GM19023 (cell line): ENCODE measurements at regions not wholly inside any gene's neighbourhood (a gene's known extent, or its start where the extent isn't known, plus 50 kb on each side); places are given as distances from the start of the nearest gene placed in this dataset.
"Not testable (repeated sequence)": the region's sequence is repeated elsewhere in the genome, so short reads cannot be mapped to it uniquely, and the experiment has no call there.

ENCODE experiments used
- ATAC-seq: cut with Tn5 transposase; IDR thresholded peaks from one replicate; pipeline ENCODE4 v1.9.1; 2021; ENCODE audit warnings: mild to moderate bottlenecking, moderate library complexity; ENCODE audit not compliant: unreplicated experiment

DNA sequence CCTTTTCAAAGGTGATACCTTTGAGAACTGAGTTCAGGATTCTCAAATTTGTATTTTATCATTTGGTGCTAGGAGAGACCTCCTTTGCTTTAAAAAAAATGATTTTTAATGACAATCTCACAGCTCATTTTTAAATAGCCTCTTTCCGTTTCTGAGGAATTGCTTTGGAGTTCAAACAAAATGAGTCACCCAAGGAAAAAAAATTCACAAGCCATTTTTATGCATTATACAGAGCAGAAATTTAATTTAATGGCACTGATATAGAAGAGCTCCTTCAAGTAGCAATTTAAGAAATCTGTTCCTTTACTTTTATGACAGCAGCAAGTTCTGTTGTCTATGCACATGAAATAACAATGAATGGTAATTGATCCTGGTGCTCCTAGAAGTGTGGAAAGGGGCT is 337.9 kb upstream of the KCNMB2 start:
- no peak for ATAC-seq

DNA sequence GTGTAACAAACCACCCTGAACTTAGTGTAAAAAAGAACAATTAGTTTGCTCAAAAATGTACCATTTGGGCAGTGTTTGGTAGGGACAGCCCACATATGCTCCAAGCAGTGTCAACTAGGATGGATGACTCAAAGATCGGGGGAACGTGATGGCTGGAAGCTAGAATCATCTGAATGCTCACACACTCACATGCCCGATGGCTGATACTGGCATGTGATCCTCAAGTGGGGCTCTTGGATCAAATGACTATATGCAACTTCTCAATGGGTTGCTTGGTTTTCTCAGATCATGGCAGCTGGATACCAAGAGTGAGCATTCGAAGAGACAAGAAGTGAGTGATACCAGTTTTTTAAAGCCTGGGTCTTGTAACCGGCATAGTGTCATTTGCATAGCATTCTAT is 335.9 kb upstream of the KCNMB2 start:
- no peak for ATAC-seq

DNA sequence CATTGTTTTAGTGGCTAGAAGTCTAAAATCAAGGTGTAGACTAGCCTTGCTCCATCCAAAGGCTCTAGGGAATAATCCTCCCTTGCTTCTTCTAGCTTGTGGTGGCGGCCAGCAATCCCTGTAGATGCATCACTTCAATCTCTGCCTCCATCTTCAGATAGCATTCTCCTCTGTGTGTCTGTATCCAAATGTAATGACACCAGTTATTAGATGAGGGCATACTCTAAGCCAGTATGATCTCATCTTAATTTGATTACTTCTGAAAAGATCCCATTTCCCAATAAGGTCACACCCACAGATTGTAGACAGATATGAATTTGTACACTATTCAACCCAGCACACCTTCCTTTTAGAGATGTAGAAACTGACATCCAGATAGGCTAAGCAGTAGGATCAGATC is 334.5 kb upstream of the KCNMB2 start:
- no peak for ATAC-seq

DNA sequence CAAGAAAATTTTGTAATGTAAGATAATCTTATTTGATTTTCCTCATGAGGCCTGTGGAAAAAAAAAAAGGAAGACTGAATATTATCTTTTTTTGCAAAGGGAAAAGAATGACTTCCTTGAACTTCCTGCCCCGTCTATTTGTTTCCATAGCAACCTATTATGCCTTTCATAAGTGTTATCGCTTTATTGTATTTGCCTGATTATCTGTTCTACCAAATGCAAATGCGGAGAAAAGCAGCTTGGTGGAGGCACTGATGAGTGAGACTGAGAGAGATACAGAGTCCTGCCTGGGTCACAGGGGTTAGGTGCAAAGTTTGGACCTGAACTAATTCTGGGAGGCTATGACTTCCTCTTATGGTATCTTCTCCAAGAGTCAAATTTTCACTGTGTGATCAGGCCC is 334.0 kb upstream of the KCNMB2 start:
- ATAC-seq, result no peak

- no peak for ATAC-seq
Measured at GRCh38 chr3:178203165-178203564, 333.1 kb upstream of the KCNMB2 start.

- ATAC-seq, result no peak
Measured at GRCh38 chr3:178203650-178204049, 332.6 kb upstream of the KCNMB2 start.

DNA sequence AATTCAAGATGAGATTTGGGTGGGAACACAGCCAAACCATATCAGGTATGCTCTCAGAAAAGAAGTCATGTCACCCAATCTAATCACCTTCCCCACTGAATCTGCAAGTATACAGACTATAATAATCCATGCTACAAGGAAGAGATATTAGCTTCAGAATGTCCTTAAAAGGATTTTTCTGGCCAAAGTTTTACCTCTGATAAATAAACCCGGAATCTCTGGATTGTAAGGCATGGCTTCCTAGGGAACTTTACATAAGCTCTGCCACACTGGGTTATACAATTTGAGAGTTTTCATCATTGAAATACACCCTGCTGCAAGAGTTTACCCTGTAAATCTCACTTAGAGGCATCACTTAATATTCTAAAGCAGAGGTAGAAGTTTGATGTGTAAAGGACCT is 330.5 kb upstream of the KCNMB2 start:
- no peak for ATAC-seq

DNA sequence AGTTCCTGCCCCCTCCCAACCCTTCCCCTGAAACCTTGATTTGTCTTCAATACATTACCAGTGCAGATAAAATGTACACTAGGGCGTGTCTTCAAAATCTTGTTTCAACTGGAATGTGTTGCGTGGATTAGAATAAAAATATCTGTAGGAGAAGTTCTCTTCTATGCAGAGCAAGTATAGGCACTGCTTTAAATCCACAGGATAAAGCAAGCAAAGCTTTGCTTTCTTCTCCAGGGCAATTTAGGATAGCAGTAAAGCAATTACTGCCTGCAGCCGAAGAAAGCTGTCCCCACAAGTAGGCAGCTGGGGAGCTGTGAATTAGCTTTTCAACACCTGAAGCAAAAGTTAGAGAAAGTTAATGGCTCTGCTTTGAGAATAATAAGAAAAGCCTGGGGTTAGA is 329.7 kb upstream of the KCNMB2 start:
- no peak for ATAC-seq

DNA sequence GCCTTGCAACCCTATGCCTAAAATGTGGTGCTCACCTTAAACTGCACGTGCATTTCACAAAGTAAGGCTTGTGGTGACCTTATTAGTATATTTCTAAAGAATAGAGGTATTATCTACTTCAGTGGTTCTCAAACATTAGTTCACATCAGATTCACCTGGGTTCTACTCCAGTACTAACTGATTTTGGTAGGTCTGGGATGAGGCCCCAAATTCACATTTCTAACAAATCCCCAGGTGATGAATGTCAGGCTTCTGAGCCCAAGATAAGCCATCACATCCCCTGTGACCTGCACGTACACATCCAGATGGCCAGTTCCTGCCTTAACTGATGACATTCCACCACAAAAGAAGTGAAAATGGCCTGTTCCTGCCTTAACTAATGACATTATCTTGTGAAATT is 329.1 kb upstream of the KCNMB2 start:
- not testable (repeated sequence) for ATAC-seq

DNA sequence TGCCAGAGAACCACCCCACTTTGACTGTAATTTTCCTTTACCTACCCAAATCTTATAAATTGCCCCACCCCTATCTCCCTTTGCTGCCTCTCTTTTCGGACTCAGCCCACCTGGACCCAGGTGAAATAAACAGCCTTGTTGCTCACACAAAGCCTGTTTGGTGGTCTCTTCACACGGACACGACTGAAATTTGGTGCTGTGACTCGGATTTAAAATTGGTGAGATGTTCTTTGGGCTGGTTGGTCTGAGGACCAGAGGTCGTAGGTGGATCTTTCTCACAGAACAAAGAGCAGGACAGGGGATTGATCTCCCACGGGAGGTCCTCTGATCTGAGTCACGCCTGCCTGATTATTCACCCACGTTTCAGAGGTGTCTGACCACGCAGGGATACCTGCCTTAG is 328.6 kb upstream of the KCNMB2 start:
- not testable (repeated sequence) for ATAC-seq

DNA sequence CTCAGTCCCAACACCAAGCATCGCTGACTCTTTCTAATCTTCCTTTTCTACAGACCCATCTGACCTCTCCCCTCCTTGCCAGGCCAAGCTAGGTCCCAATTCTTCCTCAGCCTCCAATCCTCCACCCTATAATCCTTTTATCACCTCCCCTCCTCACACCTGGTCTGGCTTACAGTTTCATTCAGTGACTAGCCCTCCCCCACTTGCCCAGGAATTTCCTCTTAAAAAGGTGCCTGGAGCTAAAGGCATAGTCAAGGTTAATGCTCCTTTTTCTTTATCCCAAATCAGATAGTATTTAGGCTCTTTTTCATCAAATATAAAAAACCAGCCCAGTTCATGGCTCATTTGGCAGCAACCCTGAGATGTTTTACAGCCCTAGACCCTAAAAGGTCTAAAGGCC is 327.1 kb upstream of the KCNMB2 start:
- ATAC-seq, result not testable (repeated sequence)

GRCh38 chr3:178209618-178210017 is 326.6 kb upstream of the KCNMB2 start:
- ATAC-seq, result not testable (repeated sequence)

GRCh38 chr3:178211086-178211485 is 325.1 kb upstream of the KCNMB2 start:
- ATAC-seq, result not testable (repeated sequence)

DNA sequence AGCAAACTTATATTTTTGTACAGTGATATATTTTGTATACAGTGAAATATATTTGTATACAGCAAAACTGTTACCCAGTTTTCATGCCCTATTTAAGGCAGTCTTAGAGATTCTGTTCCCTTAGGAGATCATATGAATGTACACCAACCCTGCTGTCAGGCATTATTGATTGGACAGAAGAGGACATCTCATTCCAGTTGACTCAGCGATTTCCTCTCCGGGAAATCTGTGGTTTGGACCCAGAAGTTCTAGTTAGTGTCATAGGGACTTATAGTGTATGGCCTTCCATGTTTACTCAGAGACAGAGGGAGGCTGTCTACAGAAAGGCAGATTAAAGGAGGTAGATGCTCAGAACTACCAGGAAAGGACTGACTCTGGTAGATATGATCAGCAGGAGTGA is 318.8 kb upstream of the KCNMB2 start:
- ATAC-seq, result no peak

DNA sequence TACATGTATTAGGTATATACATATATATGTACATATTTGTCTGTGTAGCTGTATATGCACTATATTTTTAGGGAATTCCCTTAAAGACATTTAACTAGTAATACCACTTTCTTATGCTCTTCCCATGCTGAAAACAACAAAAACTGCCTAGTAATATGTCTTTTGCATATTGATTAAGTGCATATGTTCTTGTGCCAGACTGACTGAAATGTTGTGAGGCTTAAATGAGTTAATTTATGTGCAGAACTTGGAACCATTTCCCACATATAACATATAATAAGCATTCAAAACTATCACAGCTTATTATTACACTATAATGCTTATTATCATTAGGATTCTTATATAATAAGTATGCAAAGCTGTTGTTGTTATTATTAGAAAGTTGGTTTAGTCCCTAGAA is 318.0 kb upstream of the KCNMB2 start:
- ATAC-seq, result no peak

DNA sequence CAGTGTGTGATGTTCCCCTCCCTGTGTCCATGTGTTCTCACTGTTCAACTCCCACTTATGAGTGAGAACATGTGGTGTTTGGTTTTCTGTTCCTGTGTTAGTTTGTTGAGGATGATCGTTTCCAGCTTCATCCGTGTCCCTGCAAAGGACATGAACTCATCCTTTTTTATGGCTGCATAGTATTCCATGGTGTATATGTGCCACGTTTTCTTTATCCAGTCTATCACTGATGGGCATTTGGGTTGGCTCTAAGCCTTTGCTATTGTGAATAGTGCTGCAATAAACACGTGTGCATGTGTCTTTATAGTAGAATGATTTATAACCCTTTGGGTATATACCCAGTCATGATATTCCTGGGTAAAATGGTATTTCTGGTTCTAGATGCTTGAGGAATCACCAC is 316.6 kb upstream of the KCNMB2 start:
- not testable (repeated sequence) for ATAC-seq

DNA sequence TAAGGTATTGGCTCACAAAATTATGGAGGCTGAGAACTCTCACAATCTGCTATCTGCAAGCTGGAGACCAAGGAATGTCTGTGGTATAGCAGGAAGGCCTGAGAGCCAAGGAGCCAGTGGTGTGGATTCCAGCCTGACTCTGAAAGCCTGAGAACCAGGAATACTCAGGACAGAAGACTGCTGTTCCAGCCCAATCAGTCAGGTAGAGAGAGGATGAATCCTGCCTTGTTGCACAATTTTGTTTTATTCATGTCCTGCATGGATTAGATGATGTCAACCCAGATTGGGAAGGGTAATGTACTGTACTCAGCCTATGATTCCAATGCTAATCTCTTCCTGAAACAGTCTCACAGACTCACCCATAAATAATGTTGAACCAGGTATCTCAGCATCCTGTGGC is 312.4 kb upstream of the KCNMB2 start:
- no peak for ATAC-seq

DNA sequence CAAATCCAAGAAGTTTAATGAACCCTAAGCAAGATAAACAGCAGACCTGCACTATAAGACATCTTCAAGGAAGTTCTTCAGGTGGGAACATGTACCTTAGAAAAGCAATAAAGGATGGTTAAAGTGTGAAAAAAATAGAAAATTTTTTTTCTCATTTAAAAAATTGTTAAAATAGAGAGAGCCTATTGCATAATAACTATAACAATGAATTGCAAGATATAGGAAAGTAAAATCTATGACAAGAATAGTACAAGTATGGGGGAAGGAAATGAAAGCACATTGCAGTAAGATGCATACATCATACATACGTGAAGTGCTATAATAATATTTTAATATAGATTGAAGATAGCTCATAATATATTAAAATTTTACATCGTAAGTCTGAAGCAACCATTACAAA is 310.1 kb upstream of the KCNMB2 start:
- no peak for ATAC-seq

GRCh38 chr3:178231645-178232044 is 304.6 kb upstream of the KCNMB2 start:
- no peak for ATAC-seq

DNA sequence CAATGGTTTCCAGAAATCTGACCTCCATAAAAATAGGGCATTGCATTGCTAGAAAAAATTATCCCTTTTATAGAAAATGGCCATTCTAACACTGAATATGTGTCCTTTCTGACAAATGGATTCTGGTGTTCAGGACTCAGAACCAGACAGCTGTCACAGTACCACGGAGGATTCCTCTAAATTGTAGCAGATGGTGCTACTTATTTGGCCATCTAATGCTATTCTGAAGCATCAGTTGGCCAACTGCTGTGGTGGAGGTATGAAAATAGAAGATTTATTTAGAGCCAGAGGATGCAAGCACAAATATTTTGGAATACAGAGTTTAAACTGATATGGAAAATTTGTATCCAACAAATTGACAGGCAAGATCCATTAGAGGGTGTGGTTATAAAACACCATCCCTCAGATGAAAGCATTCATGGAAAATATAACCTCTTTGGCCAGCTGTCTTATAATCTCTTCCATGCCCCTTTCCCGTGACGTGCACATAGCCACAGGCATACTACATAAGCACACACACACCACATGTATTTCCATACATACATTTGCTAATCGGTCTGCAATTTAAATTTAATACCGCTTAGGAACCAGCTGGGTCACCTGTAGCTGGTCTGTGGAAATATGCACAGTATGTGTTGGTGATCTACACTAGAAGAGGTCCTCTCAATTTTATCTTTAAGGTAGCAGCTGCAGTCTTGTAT is 302.7 kb upstream of the KCNMB2 start:
- no peak for ATAC-seq

DNA sequence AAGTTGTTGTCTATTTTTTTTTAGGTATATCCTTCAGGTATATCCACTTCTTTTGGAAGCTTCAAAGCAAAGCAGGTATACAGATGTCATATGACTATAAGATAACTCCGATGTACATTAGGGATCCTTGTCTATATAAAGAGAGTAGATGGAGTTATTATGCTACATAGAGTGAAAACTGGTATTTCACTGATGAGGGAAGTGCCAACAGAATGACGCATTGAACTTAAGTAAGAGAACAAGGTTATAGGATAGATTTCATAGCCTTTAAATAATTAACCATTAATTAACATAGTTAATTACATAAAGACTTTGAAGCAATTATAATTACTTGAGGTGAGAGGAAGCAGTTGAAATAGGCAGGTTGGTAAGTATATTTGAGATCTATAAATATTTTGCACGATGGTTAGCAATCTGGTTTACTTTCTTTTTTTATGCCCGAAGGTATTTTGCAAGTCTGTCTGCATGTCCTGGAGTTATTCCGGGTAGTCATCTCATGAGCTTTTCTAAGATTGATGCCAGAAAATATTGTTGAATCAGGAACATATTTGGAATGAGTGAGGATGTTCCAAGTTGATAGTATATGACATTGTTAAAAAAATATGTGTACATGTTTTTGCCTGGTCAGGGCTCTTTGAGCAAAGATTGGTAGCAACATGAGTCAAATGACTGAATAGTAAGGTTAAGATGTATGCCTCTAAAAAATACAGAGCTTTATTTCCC is 299.5 kb upstream of the KCNMB2 start:
- ATAC-seq, result no peak

GRCh38 chr3:178238179-178238578 is 298.1 kb upstream of the KCNMB2 start:
- ATAC-seq, result no peak
